Endothelial cell of umbilical vein (primary cell): ENCODE measurements at regions not wholly inside any gene's neighbourhood (a gene's known extent, or its start where the extent isn't known, plus 50 kb on each side); places are given as distances from the start of the nearest gene placed in this dataset.

Source experiments
- BruUV-seq: library from RNA; stranded (reverse); fragments of 400-500 nt; replicated peaks from 2 replicates; lab custom pipeline; 2021; lab: Mats Ljungman, UMichigan
- CTCF ChIA-PET: fragments of 300-600, 350-600 bp; sonication (Branson Sonifier 250); formaldehyde crosslinking; loops from one replicate; lab custom pipeline; 2021; ENCODE audit warnings: antibody characterized with exemption, inconsistent platforms; lab: Charles Lee
- POLR2A ChIA-PET: fragments of 300-600, 350-600 bp; sonication (Branson Sonifier 250); formaldehyde crosslinking; loops from one replicate; lab custom pipeline; 2021; ENCODE audit warnings: antibody characterized with exemption, inconsistent platforms; lab: Charles Lee
- DNase-seq: peaks from one replicate; pipeline ENCODE4 v3.0.0-alpha.2; 2011; ENCODE audit warnings: low read depth, low spot score
- FAIRE-seq: peaks from 2 replicates; lab custom pipeline; 2011; peaks lifted over from hg19 to GRCh38; lab: Jason Lieb, UNC
- H2AFZ ChIP-seq: 2 replicates; pipeline ENCODE4 v1.6.0; 2012; ENCODE audit warnings: low read depth, low read length, control low read depth, inconsistent platforms
- H3K27ac ChIP-seq: 2 replicates; pipeline ENCODE4 v1.5.1; 2011; ENCODE audit warnings: low read depth, mild to moderate bottlenecking, control low read depth, low read length, moderate library complexity; ENCODE audit not compliant: insufficient read depth
- H3K27me3 ChIP-seq, 2 experiments: 2 replicates each; pipeline versions ENCODE4 v1.6.0 to v1.6.1; 2011; ENCODE audit warnings: low read length in 2 of 2, mixed read lengths in 1 of 2; ENCODE audit not compliant: control insufficient read depth in 2 of 2, insufficient read depth in 2 of 2
- H3K36me3 ChIP-seq, 2 experiments: 2 replicates in 1 of 2; 3 replicates in 1 of 2; pipeline ENCODE4 v1.5.1; 2011; ENCODE audit warnings: low read length in 2 of 2, mild to moderate bottlenecking in 1 of 2, moderate library complexity in 1 of 2; ENCODE audit not compliant: control insufficient read depth in 2 of 2, insufficient read depth in 2 of 2; ENCODE audit errors: extremely low read depth in 1 of 2
- H3K4me1 ChIP-seq: 3 replicates; pipeline ENCODE4 v1.5.1; 2011; ENCODE audit warnings: mild to moderate bottlenecking, low read length; ENCODE audit not compliant: control insufficient read depth, insufficient read depth; ENCODE audit errors: extremely low read depth
- H3K4me2 ChIP-seq: 2 replicates; pipeline ENCODE4 v1.6.1; 2011; ENCODE audit warnings: low read length, control low read depth, mixed read lengths; ENCODE audit not compliant: insufficient read depth
- H3K4me3 ChIP-seq, 3 experiments: fragments of 200-600 bp in 1 of 3; sonication (generic), shearing (Covaris generic) in 1 of 3; replicated peaks in 1 of 3; 2 replicates each; pipeline ENCODE4 v1.5.1; 2011 to 2016; ENCODE audit warnings: control low read depth in 3 of 3, low read length in 3 of 3, mild to moderate bottlenecking in 2 of 3, inconsistent platforms in 1 of 3, low read depth in 1 of 3, moderate library complexity in 1 of 3; ENCODE audit not compliant: insufficient read depth in 1 of 3
- H3K79me2 ChIP-seq: 2 replicates; pipeline ENCODE4 v1.6.0; 2012; ENCODE audit warnings: low read length, inconsistent platforms; ENCODE audit not compliant: control insufficient read depth, insufficient read depth
- H3K9ac ChIP-seq: replicated peaks from 2 replicates; pipeline ENCODE3; 2011; ENCODE audit warnings: low read length, control low read depth; ENCODE audit not compliant: insufficient read depth; ENCODE audit errors: extremely low read depth
- H3K9me1 ChIP-seq: replicated peaks from 3 replicates; pipeline ENCODE4 v1.6.0; 2011; ENCODE audit warnings: mild to moderate bottlenecking, low read length; ENCODE audit not compliant: control insufficient read depth, insufficient read depth; ENCODE audit errors: extremely low read depth
- H3K9me3 ChIP-seq: replicated peaks from 2 replicates; pipeline ENCODE4 v1.5.1; 2012; ENCODE audit warnings: low read length, inconsistent platforms; ENCODE audit not compliant: control insufficient read depth, insufficient read depth
- H4K20me1 ChIP-seq: replicated peaks from 2 replicates; pipeline ENCODE3; 2011; ENCODE audit warnings: mild to moderate bottlenecking, low read length; ENCODE audit not compliant: control insufficient read depth, insufficient read depth; ENCODE audit errors: extremely low read depth
- CTCF ChIP-seq, 2 donors: IDR thresholded peaks; 1 replicate in 1 of 2; 2 replicates in 1 of 2; pipeline ENCODE4 v1.5.1; 2011; ENCODE audit warnings: low read length in 2 of 2, mild to moderate bottlenecking in 2 of 2, moderate library complexity in 2 of 2, control low read depth in 1 of 2, inconsistent platforms in 1 of 2, low read depth in 1 of 2; ENCODE audit not compliant: insufficient read depth in 1 of 2; ENCODE audit errors: extremely low read depth in 1 of 2
- EZH2 ChIP-seq: IDR thresholded peaks from 2 replicates; pipeline ENCODE4 v1.6.1; 2012; ENCODE audit warnings: borderline replicate concordance, low read depth, mild to moderate bottlenecking, moderate library complexity, low read length, inconsistent platforms; ENCODE audit not compliant: severe bottlenecking
- FOS ChIP-seq: IDR thresholded peaks from 2 replicates; pipeline ENCODE4 v1.6.1; 2011; ENCODE audit warnings: mild to moderate bottlenecking, low read length, moderate library complexity, borderline replicate concordance; ENCODE audit not compliant: insufficient read depth
- GATA2 ChIP-seq: IDR thresholded peaks from 2 replicates; pipeline ENCODE4 v1.7.0; 2011; ENCODE audit warnings: low read depth, mild to moderate bottlenecking, moderate library complexity, mixed read lengths, low read length; ENCODE audit not compliant: insufficient read length, insufficient read depth
- JUN ChIP-seq: IDR thresholded peaks from 2 replicates; pipeline ENCODE4 v1.6.1; 2011; ENCODE audit warnings: borderline replicate concordance, low read depth; ENCODE audit not compliant: insufficient read length, insufficient read depth
- MAX ChIP-seq: IDR thresholded peaks from 2 replicates; pipeline ENCODE4 v1.6.1; 2011; ENCODE audit not compliant: insufficient read depth, insufficient read length
- MYC ChIP-seq: IDR thresholded peaks from one replicate; pipeline ENCODE4 v1.6.1; 2011; ENCODE audit warnings: mild to moderate bottlenecking, low read depth, low read length
- POLR2A ChIP-seq: IDR thresholded peaks from 2 replicates; pipeline ENCODE4 v1.6.1; 2012; ENCODE audit warnings: low read depth, mild to moderate bottlenecking, control low read depth, low read length
- POLR2AphosphoS5 ChIP-seq: IDR thresholded peaks from 2 replicates; pipeline ENCODE4 v1.6.1; 2012; ENCODE audit warnings: low read depth, mild to moderate bottlenecking, control low read depth, low read length, moderate library complexity; ENCODE audit not compliant: insufficient read depth
- dilution Hi-C: fragments of 300-500 bp; cut with MboI; formaldehyde crosslinking; loops from one replicate; pipeline ENCODE4 v1.15.0; 2019; ENCODE audit warnings: low sequenced_read_pairs; ENCODE audit not compliant: extremely low pct_ligation_motif_present
- intact Hi-C: fragments of 100-400 bp; cut with micrococcal nuclease; formaldehyde crosslinking; loops from one replicate; pipeline ENCODE4 v1.10.0; 2022

- peaks cover 4% of the 10 kb centered on the region for H3K9me3 ChIP-seq
- H4K20me1 ChIP-seq, result no peaks in the 10 kb centered on the region
- POLR2A ChIA-PET, result no interaction called here
- dilution Hi-C loops (no loop called here), intact Hi-C loops (no loop called here)
- H3K36me3 ChIP-seq, result no peaks in the 10 kb centered on the region
- DNase-seq (no peak), FAIRE-seq (no peak)
- CTCF ChIA-PET, result no interaction called here
- H3K79me2 ChIP-seq, result no peaks in the 10 kb centered on the region
- no TSS peak for BruUV-seq
- no peak overlapping the region for H3K4me3 ChIP-seq
- no peak overlapping the region for H3K9ac ChIP-seq
- no peaks in the 10 kb centered on the region for H3K9me1 ChIP-seq
- TF ChIP-seq GATA2, result no peak
- TF ChIP-seq MAX, result no peak
- no peak for TF ChIP-seq POLR2AphosphoS5
- no peak for TF ChIP-seq FOS
- TF ChIP-seq JUN, result no peak
- TF ChIP-seq POLR2A, result no peak
- TF ChIP-seq CTCF (IDR thresholded peaks at IDR 0.05; ENCODE audit: extremely low read depth in 1 of 2, insufficient read depth in 1 of 2, low read depth in 1 of 2, low read length in 2 of 2), result no peak
- TF ChIP-seq EZH2, result no peak
- TF ChIP-seq MYC, result no peak
- H3K27me3 ChIP-seq, result no peaks in the 10 kb centered on the region
- H2AFZ ChIP-seq, result no peak overlapping the region
- no peak overlapping the region for H3K4me2 ChIP-seq
- H3K27ac ChIP-seq, result no peak overlapping the region
- H3K4me1 ChIP-seq, result no peaks in the 10 kb centered on the region
Observed at GRCh38 chr6:15147827-15148226, 98.0 kb upstream of the JARID2 start.
